ENCODE measurements at regions not wholly inside any gene's neighbourhood (a gene's known extent, or its start where the extent isn't known, plus 50 kb on each side); places are given as distances from the start of the nearest gene placed in this dataset.

GRCh38 chr11:23134627-23135026 is 274.4 kb upstream of the CCDC179 start:
- no peak for TF ChIP-seq CTCF (IDR thresholded peaks at IDR 0.05; ENCODE audit: low read depth, low read length)
- DNase-seq (ENCODE audit: extremely low read depth, low read depth): no peak

GRCh38 chr11:23138761-23139160 is 278.5 kb upstream of the CCDC179 start:
- TF ChIP-seq CTCF (IDR thresholded peaks at IDR 0.05; ENCODE audit: low read depth, low read length): no peak
- no peak for DNase-seq (ENCODE audit: extremely low read depth, low read depth)

- TF ChIP-seq CTCF (IDR thresholded peaks at IDR 0.05; ENCODE audit: low read depth, low read length): no peak
- DNase-seq (ENCODE audit: extremely low read depth, low read depth): no peak
Measured at GRCh38 chr11:23143022-23143421, 282.7 kb upstream of the CCDC179 start.

GRCh38 chr11:23151819-23152218 is 291.5 kb upstream of the CCDC179 start:
- TF ChIP-seq CTCF (IDR thresholded peaks at IDR 0.05; ENCODE audit: low read depth, low read length): no peak
- DNase-seq (ENCODE audit: extremely low read depth, low read depth): no peak

GRCh38 chr11:23155503-23155902 is 295.2 kb upstream of the CCDC179 start:
- DNase-seq (ENCODE audit: extremely low read depth, low read depth): no peak
- TF ChIP-seq CTCF (IDR thresholded peaks at IDR 0.05; ENCODE audit: low read depth, low read length): no peak

GRCh38 chr11:23164022-23164421 is 303.7 kb upstream of the CCDC179 start:
- TF ChIP-seq CTCF (IDR thresholded peaks at IDR 0.05; ENCODE audit: low read depth, low read length): no peak

GRCh38 chr11:23166376-23166775 is 306.1 kb upstream of the CCDC179 start:
- no peak for DNase-seq (ENCODE audit: extremely low read depth, low read depth)
- TF ChIP-seq CTCF (IDR thresholded peaks at IDR 0.05; ENCODE audit: low read depth, low read length): no peak

More at GRCh38 chr11:23164022-23164421, 303.7 kb upstream of the CCDC179 start:
- no peak for DNase-seq (ENCODE audit: extremely low read depth, low read depth)

Measured in AG09319 (cell line).